Stimulated activated CD4-positive, alpha-beta T cell treated with anti-CD3 and anti-CD28 coated beads, Interleukin-4, amount 100 ng/mL, for 24 hours (primary cell): ENCODE measurements at regions not wholly inside any gene's neighbourhood (a gene's known extent, or its start where the extent isn't known, plus 50 kb on each side); places are given as distances from the start of the nearest gene placed in this dataset.

ENCODE experiments used
- DNase-seq: peaks from one replicate; pipeline ENCODE4 v3.0.0-alpha.2; 2020

- no peak for DNase-seq
Observed at GRCh38 chr4:153109296-153109849, 94.9 kb upstream of the TRIM2 start.

- DNase-seq, result no peak
Observed at GRCh38 chr4:153110739-153111138, 93.5 kb upstream of the TRIM2 start.

GRCh38 chr4:153111426-153112040 lies 92.7 kb upstream of the TRIM2 start:
- no peak for DNase-seq

GRCh38 chr4:153112041-153112441 lies 92.2 kb upstream of the TRIM2 start:
- DNase-seq, result peak; percentile 29

GRCh38 chr4:153113061-153113837 lies 91.0 kb upstream of the TRIM2 start:
- DNase-seq, result no peak

GRCh38 chr4:153113838-153114105 lies 90.5 kb upstream of the TRIM2 start:
- no peak for DNase-seq

GRCh38 chr4:153114771-153115321 lies 89.4 kb upstream of the TRIM2 start:
- DNase-seq, result peak; percentile 69

- DNase-seq, result peak; percentile 79
Observed at GRCh38 chr4:153115322-153116290, 88.6 kb upstream of the TRIM2 start.

- no peak for DNase-seq
Observed at GRCh38 chr4:153116291-153116680, 88.0 kb upstream of the TRIM2 start.

GRCh38 chr4:153116801-153117200 lies 87.4 kb upstream of the TRIM2 start:
- no peak for DNase-seq

- no peak for DNase-seq
Observed at GRCh38 chr4:153117554-153117953, 86.7 kb upstream of the TRIM2 start.

- DNase-seq, result no peak
Observed at GRCh38 chr4:153119626-153120025, 84.6 kb upstream of the TRIM2 start.

GRCh38 chr4:153120235-153120634 lies 84.0 kb upstream of the TRIM2 start:
- no peak for DNase-seq

- DNase-seq, result no peak
Observed at GRCh38 chr4:153122855-153123254, 81.4 kb upstream of the TRIM2 start.

- DNase-seq, result no peak
Observed at GRCh38 chr4:153126137-153126536, 78.1 kb upstream of the TRIM2 start.

- peak; percentile 90 for DNase-seq
Observed at GRCh38 chr4:153127760-153128494, 76.3 kb upstream of the TRIM2 start.

- DNase-seq, result no peak
Observed at GRCh38 chr4:153131596-153131995, 72.6 kb upstream of the TRIM2 start.

- DNase-seq, result no peak
Observed at GRCh38 chr4:153137159-153137558, 67.1 kb upstream of the TRIM2 start.

GRCh38 chr4:153137677-153138630 lies 66.3 kb upstream of the TRIM2 start:
- no peak for DNase-seq

GRCh38 chr4:153138736-153139135 lies 65.5 kb upstream of the TRIM2 start:
- DNase-seq, result no peak

GRCh38 chr4:153140294-153140693 lies 63.9 kb upstream of the TRIM2 start:
- DNase-seq, result no peak
